ENCODE measurements at regions not wholly inside any gene's neighbourhood (a gene's known extent, or its start where the extent isn't known, plus 50 kb on each side); places are given as distances from the start of the nearest gene placed in this dataset.

DNA sequence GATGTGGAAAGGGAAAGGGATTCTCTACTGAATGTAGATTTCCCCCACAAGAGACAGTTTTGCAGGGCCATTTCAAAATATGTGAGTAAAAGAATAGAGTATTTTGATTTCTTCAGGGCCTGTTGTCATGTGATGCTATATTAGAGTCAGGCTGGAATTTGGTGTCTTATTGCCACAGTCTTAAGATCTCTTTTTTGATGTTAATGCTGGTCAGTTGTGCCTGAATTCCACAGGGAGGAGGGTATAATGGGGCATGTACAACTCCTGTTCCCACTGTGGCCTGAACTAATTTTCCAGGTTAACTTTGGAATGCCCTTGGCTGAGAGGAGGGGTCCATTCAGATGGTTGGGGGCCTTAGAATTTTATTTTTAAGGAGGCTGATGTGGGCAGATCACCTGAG is 111.0 kb upstream of the MAX start:
- in situ Hi-C loops (cut with HindIII; ENCODE audit: low pct_unique_long_range_greater_than_20kb, low sequenced_read_pairs), result no loop called here

DNA sequence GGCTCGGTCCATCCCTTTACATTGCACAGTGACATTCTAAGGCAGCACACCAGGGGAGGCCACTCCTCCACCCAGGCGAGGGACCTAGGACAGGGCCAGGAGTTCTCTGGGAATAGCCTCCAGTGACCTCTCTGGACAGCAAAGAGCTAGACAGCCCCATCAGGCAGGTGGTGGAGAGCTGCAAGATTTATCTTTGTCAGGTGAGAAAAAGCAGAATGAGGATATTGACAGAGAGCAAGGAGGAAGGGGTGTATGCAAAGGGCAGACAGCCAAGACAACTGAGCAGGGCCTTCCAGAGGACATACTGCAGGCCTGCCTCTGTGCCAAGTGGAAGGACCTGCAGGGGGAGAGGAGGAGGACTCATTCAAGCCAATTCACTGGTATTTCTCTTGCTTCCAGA is 112.4 kb upstream of the MAX start:
- TF ChIP-seq JUND (IDR thresholded peaks at IDR 0.05; ENCODE audit: low read depth), result no peak
- in situ Hi-C loops (cut with HindIII; ENCODE audit: low pct_unique_long_range_greater_than_20kb, low sequenced_read_pairs), result no loop called here
- no peak for DNase-seq (ENCODE audit: low read depth in 1 of 2, low spot score in 1 of 2)

More for the DNA sequence above, 111.0 kb upstream of the MAX start:
- TF ChIP-seq JUND (IDR thresholded peaks at IDR 0.05; ENCODE audit: low read depth), result no peak
- no peak for DNase-seq (ENCODE audit: low read depth in 1 of 2, low spot score in 1 of 2)

DNA sequence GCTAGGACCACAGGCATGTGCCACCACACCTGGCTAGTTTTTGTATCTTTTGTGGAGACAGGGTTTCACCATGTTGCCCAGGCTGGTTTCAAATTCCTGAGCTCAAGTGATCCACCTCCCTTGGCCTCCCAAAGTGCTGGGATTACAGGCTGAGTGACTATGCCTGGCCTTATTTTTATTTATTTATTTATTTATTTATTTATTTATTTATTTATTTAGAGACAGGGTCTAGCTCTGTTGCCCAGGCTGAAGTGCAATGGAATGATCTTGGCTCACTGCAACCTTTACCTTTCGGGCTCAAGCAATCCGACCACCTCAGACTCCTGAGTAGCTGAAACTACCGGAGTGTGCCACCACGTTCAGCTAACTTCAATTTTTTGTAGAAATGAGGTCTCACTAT is 117.0 kb upstream of the MAX start:
- TF ChIP-seq JUND (IDR thresholded peaks at IDR 0.05; ENCODE audit: low read depth), result no peak
- no peak for DNase-seq (ENCODE audit: low read depth in 1 of 2, low spot score in 1 of 2)
- in situ Hi-C loops (cut with HindIII; ENCODE audit: low pct_unique_long_range_greater_than_20kb, low sequenced_read_pairs), result no loop called here

DNA sequence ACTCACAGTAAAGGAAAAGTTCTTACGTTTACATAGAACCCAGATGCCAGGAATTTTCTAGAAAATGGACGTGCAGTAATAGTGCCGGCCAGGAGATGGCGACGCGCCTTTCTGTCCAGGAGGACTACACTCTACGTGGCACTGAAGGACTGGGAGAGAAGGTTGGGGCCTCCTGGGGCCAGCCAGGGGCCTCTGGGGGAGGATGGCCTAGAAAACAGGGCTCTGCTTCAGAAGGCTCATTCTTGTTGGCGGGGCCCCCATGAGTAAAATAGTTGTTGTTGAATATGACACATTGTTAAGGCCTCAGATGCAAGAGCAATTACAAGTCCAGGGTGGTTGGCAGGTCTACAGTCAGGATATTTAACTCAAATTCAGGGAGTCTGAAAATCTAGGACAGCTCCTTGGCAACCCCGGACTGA is 120.1 kb upstream of the MAX start:
- DNase-seq (ENCODE audit: low read depth in 1 of 2, low spot score in 1 of 2), result peak; percentile 35 to 80
- TF ChIP-seq JUND (IDR thresholded peaks at IDR 0.05; ENCODE audit: low read depth), result no peak
- in situ Hi-C loops (cut with HindIII; ENCODE audit: low pct_unique_long_range_greater_than_20kb, low sequenced_read_pairs), result no loop called here

DNA sequence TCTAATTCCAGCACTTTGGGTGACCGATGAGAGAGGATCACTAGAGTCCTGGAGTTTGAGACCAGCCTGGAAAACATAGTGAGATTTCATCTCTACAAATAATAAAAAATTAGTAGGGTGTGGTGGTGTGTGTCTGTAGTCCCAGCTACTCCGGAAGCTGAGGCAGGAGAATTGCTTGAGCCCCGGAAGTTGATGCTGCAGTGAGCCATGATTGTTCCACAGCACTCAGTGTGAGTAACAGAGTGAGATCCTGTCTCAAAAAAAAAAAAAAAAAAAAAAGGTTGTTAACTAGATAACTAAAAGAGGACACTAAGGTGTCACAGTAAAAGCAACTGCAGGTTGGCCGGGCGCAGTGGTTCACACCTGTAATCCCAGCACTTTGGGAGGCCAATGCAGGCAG is 121.3 kb upstream of the MAX start:
- in situ Hi-C loops (cut with HindIII; ENCODE audit: low pct_unique_long_range_greater_than_20kb, low sequenced_read_pairs), result no loop called here
- DNase-seq (ENCODE audit: low read depth in 1 of 2, low spot score in 1 of 2), result no peak
- TF ChIP-seq JUND (IDR thresholded peaks at IDR 0.05; ENCODE audit: low read depth), result no peak

DNA sequence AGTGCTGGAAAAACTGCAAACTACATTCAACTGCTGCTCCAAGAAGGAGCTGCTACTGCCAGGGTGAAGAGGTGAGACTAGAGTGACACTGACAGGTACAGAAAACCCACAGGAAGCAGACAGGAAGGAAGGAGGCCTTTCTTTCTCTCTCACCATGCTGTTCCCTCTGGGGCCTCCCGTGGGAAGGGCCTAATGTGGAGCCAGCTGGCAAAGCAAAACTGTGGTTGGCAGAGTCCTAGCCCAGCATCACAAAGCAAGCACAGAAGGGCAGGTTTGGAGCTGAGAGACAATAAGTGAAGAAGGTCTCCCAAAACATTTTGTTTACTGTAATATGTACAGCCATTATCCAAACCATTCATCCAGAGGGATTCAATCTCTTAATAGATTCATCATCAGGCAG is 122.5 kb upstream of the MAX start:
- in situ Hi-C loops (cut with HindIII; ENCODE audit: low pct_unique_long_range_greater_than_20kb, low sequenced_read_pairs), result no loop called here
- DNase-seq (ENCODE audit: low read depth in 1 of 2, low spot score in 1 of 2), result peak in 1 of 2 experiments; percentile 60
- TF ChIP-seq JUND (IDR thresholded peaks at IDR 0.05; ENCODE audit: low read depth), result no peak

DNA sequence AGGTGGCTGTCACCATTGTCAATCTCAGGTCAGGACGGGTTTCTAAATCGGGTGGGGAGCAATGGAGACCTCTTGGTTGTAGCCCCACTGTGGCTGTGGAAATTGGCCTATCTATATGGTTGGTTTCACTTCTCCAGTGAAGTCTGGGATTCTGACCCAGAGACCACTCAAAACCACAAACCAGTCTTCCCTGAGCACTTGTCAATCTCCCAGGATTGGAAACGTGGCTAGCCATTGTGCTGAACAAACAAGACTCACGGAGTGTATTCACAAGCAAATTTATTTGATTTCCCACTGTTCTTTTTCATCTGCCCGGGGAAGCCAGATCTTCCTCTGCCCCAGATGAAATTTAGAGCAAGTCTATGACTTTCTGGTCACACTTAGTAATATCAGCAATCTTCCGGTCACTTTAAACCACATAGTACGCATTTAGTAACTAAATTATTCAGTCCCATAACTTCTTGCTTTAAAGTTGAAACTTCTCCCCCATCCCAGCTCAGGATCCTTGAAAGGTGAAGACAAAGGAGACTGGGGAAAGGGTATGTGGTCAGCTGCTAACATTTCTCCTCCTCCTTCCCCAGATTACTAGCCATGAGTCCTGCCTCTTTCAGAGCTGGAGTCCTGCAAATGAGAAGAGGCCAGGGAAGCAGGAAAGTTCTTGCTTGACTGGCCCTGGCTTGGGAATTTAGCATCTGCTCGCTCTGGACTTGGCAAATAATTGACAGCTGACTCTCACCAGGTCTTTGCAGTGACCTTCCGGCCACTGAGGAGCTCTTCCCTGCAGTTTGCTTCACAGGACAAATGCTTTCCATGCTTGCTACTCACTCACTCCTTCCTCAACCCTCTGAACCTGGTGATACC is 123.2 kb upstream of the MAX start:
- DNase-seq (ENCODE audit: low read depth in 1 of 2, low spot score in 1 of 2), result no peak
- TF ChIP-seq JUND (IDR thresholded peaks at IDR 0.05; ENCODE audit: low read depth), result no peak
- in situ Hi-C loops (cut with HindIII; ENCODE audit: low pct_unique_long_range_greater_than_20kb, low sequenced_read_pairs), result no loop called here

DNA sequence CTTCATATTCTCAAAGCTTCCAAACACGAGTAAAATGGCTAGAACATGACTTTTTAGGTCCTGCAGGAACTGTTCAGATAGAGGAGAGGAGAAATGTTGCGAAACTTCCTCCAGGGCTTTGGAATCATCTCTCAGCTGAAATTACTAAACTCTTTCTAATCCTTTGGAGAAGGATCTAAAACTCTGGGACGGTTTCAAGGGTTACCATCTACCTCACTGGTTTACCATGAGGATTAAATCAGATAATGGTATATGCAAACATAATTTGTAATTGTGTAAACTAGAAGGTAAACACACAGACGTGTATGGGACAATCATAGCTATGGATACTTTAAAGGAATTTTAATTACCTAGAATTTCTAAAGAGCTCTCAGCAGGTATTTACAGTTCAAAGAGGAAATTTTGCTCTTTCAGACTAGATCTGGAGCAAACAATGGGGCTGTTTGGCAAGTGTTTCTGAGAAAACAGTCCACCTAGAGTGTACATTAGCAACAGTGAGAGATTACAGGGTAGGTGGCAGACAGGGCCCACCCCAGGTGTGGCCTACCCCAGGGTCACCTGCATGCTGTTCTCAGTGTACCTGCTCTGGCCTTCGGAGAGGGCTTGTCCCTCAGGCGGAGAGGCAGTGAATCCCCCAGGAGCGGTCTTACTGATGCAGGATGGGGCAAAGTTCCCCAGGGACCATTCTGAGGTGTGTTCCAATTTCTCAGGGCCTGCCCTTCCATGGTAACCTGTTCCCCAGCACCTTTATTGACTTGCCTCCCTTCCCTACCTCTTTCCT is 124.7 kb upstream of the MAX start:
- DNase-seq (ENCODE audit: low read depth in 1 of 2, low spot score in 1 of 2), result peak; percentile 55 to 97
- in situ Hi-C loops (cut with HindIII; ENCODE audit: low pct_unique_long_range_greater_than_20kb, low sequenced_read_pairs), result no loop called here
- TF ChIP-seq JUND (IDR thresholded peaks at IDR 0.05; ENCODE audit: low read depth), result peak; percentile 95

DNA sequence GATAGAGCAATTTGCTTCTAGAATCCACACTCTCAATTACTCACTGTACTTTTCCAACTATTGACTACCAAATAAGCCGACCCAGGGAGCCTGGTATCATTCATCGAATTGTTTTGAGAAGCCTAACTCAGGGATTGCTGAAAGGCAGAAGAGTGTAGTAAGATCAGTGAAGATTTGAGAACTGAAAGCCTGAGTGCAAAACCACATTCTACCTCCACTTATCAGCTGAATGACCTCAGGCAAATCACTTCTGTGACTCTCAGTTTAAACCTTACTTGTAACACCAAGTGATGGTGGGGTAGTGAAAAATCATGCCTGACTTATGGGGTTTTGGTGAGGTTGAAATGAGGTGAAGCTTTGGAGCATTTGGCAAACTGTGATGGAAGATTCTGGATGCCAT is 126.1 kb upstream of the MAX start:
- DNase-seq (ENCODE audit: low read depth in 1 of 2, low spot score in 1 of 2), result no peak
- in situ Hi-C loops (cut with HindIII; ENCODE audit: low pct_unique_long_range_greater_than_20kb, low sequenced_read_pairs), result no loop called here
- no peak for TF ChIP-seq JUND (IDR thresholded peaks at IDR 0.05; ENCODE audit: low read depth)

DNA sequence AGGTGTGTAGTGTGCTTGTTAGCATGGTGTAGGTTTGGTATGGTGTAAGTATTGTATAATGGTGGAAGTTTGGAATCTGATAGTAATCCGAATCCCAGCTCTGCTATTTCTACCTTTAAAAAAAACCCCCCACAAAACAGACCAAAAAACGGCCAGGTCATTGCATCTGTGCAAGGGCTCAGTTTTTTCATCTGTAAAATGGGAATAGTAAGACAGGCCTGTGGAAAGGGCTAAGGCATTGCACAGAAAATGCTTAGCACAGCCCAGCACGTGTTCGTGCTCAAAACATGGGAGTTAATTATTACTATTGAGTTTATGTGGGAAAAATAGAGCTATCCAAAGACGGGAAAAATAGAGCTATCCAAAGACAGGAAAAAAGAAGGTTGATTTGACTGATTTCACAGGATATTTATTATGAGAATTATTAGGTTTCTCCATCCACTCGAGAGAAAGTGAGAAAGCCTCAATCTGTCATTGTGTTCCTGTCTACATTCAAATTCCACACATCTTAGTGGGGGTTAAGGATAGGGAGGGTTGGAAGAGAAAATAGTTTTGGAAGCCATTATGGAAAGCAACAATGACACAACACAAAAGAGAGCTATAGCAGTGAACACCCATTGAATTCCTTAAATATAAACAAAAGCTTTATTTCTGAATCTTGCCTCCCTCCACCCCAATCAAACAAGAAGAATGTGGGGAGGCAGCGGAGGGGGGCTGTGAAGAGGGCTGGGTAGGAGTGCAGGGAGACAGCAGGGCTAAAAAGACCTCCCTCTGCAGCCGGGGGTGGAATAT is 126.8 kb upstream of the MAX start:
- in situ Hi-C loops (cut with HindIII; ENCODE audit: low pct_unique_long_range_greater_than_20kb, low sequenced_read_pairs), result no loop called here
- DNase-seq (ENCODE audit: low read depth in 1 of 2, low spot score in 1 of 2), result no peak
- no peak for TF ChIP-seq JUND (IDR thresholded peaks at IDR 0.05; ENCODE audit: low read depth)

DNA sequence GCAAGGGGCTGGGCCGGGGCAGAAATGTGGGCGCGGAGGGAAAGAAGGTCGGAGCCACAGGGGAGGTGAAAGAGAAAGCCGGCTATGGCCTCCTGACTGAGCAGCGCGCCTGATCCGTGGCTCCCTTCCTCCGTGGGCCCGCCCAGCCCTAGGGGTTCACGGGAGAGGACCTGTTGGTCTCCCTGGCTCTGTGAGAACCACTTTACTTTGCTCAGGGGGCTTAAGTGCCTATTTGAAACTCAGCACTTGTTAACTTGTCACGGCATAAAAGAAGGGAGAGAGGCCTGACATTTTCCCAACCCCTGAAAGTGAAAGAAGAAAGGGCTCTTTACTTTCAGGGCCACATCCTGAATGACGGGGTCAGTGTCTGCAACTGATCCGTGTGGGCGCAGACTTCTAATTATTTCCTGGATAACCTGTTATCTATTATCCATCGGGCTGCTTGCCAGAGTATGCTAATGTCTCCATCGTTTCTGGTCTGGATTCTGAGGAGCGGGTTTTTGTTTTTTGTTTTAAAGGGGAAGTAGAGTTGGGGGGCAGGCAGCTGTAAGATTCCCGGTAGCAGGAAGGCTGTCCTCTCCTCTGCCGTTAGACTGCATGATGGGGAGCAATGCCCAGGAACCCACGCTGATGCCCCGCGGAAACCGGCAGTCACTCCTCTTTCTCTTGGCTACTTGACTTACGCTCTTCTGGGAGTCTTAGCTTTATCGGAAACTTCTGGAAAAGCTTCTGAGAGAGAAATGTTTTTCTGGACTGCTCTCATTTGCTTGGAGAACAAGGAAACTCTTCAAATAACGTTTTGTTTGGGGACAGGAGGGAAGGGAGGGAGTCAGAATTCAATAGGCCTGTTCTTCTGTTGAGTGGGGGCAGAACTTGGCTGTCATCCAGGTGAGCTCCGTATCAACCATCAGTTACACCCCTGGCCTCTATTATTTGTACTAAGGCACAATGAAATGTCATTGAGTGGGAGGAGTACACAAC is 127.7 kb upstream of the MAX start:
- TF ChIP-seq JUND (IDR thresholded peaks at IDR 0.05; ENCODE audit: low read depth), result no peak
- in situ Hi-C loops (cut with HindIII; ENCODE audit: low pct_unique_long_range_greater_than_20kb, low sequenced_read_pairs), result no loop called here
- DNase-seq (ENCODE audit: low read depth in 1 of 2, low spot score in 1 of 2), result no peak

All from T47D (cell line).